Fibroblast of lung (primary cell): ENCODE measurements at regions not wholly inside any gene's neighbourhood (a gene's known extent, or its start where the extent isn't known, plus 50 kb on each side); places are given as distances from the start of the nearest gene placed in this dataset.

ENCODE experiments used
- DNase-seq, 2 donors: peaks; one replicate each; pipeline versions ENCODE4 v3.0.0 to v3.0.0-alpha.2; 2010; ENCODE audit warnings: low read depth in 2 of 2
- H2AFZ ChIP-seq: 2 replicates; pipeline ENCODE4 v1.5.1; 2012; ENCODE audit warnings: low read length, control low read depth, inconsistent platforms
- H3K27ac ChIP-seq: 2 replicates; pipeline ENCODE4 v1.5.1; 2011; ENCODE audit warnings: low read length, control low read depth; ENCODE audit not compliant: insufficient read depth
- H3K27me3 ChIP-seq: 2 replicates; pipeline ENCODE4 v1.5.1; 2011; ENCODE audit warnings: mild to moderate bottlenecking, low read length; ENCODE audit not compliant: control insufficient read depth, insufficient read depth
- H3K36me3 ChIP-seq: 2 replicates; pipeline ENCODE4 v1.5.1; 2011; ENCODE audit warnings: low read length; ENCODE audit not compliant: control insufficient read depth, insufficient read depth
- H3K4me1 ChIP-seq: 2 replicates; pipeline ENCODE4 v1.5.1; 2011; ENCODE audit warnings: low read length; ENCODE audit not compliant: control insufficient read depth, insufficient read depth; ENCODE audit errors: extremely low read depth
- H3K4me2 ChIP-seq: 2 replicates; pipeline ENCODE4 v1.5.1; 2011; ENCODE audit warnings: low read length, control low read depth; ENCODE audit not compliant: insufficient read depth; ENCODE audit errors: extremely low read depth
- H3K4me3 ChIP-seq, 4 experiments: fragments of 200-600 bp in 1 of 4; sonication (generic) in 1 of 4; replicated peaks in 1 of 4; 2 replicates each; pipeline ENCODE4 v1.5.1; 2011 to 2016; ENCODE audit warnings: low read length in 4 of 4, low read depth in 3 of 4, mild to moderate bottlenecking in 3 of 4, control low read depth in 2 of 4, inconsistent platforms in 1 of 4, mixed read lengths in 1 of 4; ENCODE audit not compliant: insufficient read depth in 1 of 4; ENCODE audit errors: control extremely low read depth in 1 of 4
- H3K79me2 ChIP-seq: 2 replicates; pipeline ENCODE4 v1.5.1; 2012; ENCODE audit warnings: mild to moderate bottlenecking, low read length, inconsistent platforms; ENCODE audit not compliant: control insufficient read depth, insufficient read depth
- H3K9ac ChIP-seq: 2 replicates; pipeline ENCODE4 v1.5.1; 2011; ENCODE audit warnings: mild to moderate bottlenecking, low read length, control low read depth; ENCODE audit not compliant: insufficient read depth
- H3K9me3 ChIP-seq: 2 replicates; pipeline ENCODE4 v1.5.1; 2012; ENCODE audit warnings: low read depth, low read length; ENCODE audit not compliant: control insufficient read depth, insufficient read depth
- H4K20me1 ChIP-seq: 2 replicates; pipeline ENCODE4 v1.5.1; 2011; ENCODE audit warnings: low read length; ENCODE audit not compliant: control insufficient read depth, insufficient read depth; ENCODE audit errors: extremely low read depth
- CTCF ChIP-seq, 2 donors: IDR thresholded peaks in 1 of 2; conservative IDR thresholded peaks in 1 of 2; 1 replicate in 1 of 2; 2 replicates in 1 of 2; pipeline ENCODE4 v1.5.1; 2011 to 2012; ENCODE audit warnings: low read length in 2 of 2, control low read depth in 1 of 2, inconsistent platforms in 1 of 2, low read depth in 1 of 2, mild to moderate bottlenecking in 1 of 2
- EZH2 ChIP-seq: IDR thresholded peaks from 2 replicates; pipeline ENCODE4 v1.5.1; 2012; ENCODE audit warnings: low read length, control low read depth, mild to moderate bottlenecking; ENCODE audit errors: missing control alignments

GRCh38 chr11:26839911-26840698 is 118.2 kb upstream of the SLC5A12 start:
- Histone ChIP-seq H4K20me1 (no peaks in the 10 kb centered on the region), H3K79me2 (no peaks in the 10 kb centered on the region), H3K27me3 (no peaks in the 10 kb centered on the region), H3K36me3 (no peaks in the 10 kb centered on the region), H3K4me3 (no peak overlapping the region), H3K4me2 (no peak overlapping the region), H3K9me3 (no peaks in the 10 kb centered on the region), H3K9ac (no peak overlapping the region), H3K27ac (no peak overlapping the region), H2AFZ (no peak overlapping the region), H3K4me1 (peaks cover 2% of the 10 kb centered on the region)
- peak in 1 of 2 donors; percentile 25 for DNase-seq
- TF ChIP-seq EZH2: no peak
- TF ChIP-seq CTCF (conservative IDR thresholded peaks at IDR 0.05 in 1 of 2, IDR thresholded peaks at IDR 0.05 in 1 of 2; ENCODE audit: low read depth in 1 of 2, low read length in 2 of 2): no peak

DNA sequence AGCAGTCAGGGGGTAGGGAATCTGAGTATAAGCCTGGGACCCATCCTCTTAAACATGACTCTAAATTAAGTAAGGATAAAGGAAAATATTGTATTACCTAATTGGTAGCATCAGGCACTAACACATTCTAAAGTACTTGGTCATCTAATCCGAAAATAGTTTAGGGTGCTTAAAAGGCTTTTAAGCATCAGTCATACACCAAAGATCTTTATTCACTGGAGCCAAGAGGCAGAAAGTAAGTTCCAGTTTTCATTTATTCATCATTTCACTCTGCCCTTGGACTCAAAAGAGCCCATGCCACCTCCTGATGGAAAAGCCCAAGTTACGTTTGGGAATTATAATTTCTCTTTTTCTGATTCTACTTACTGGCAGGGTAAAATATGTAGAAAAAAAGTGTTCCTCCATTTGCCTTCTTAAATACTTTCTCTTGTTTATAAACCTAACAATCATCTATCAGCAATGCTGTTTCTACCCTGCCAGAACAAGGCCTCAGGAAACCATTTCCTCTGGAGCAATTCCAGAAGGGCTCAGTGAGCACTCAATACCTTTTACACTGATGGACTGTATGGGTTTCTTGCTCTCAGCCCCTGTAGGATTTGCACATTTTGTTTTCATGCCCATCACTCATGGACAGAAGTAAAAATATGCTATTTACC is 120.1 kb upstream of the SLC5A12 start:
- Histone ChIP-seq H3K79me2 (no peaks in the 10 kb centered on the region), H3K27ac (peak overlapping the region; percentile 49), H3K36me3 (no peaks in the 10 kb centered on the region), H3K4me1 (peaks cover 2% of the 10 kb centered on the region), H2AFZ (no peak overlapping the region), H4K20me1 (no peaks in the 10 kb centered on the region), H3K9ac (no peak overlapping the region), H3K27me3 (no peaks in the 10 kb centered on the region), H3K4me2 (peak overlapping the region; percentile 56), H3K9me3 (no peaks in the 10 kb centered on the region), H3K4me3 (no peak overlapping the region)
- TF ChIP-seq EZH2: no peak
- TF ChIP-seq CTCF (conservative IDR thresholded peaks at IDR 0.05 in 1 of 2, IDR thresholded peaks at IDR 0.05 in 1 of 2; ENCODE audit: low read depth in 1 of 2, low read length in 2 of 2): no peak
- DNase-seq: peak; percentile 67 to 88

DNA sequence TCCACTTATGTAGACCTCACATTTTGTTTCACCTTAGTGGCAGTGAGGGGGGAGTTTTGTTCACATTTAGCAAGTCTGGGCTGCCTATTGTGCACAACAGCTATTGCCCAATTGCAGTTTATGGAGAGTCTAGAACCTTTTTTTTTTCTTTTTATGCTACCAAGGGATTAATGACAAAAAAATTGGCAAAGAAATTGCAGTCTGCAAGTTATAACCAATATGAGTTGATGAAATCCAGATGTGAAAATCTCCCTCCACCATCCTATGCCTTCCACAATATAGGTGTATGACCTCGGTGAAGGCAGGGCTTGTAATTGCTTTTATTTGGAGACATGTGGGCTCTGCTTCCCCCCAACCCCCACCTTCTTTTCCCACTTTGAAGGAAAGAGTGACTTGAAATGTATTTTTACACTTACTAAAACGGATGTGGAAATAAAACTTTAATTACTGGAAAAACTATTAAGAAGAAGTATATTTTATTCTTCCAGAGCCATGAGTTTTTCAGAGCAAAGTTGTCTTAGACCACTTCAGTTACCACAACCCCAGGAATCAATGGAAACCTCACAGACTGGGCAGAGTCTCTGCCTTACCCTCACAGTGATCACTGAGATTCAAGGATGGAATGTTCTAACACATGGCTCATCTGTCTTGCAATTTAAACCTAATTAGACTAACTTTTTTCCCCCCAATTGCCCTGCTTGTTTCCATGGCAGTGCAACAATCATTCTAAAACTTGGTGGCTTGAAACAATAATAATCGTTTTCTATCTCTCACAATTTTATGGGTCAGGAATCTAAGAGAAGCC is 120.8 kb upstream of the SLC5A12 start:
- Histone ChIP-seq H3K9ac (no peak overlapping the region), H3K79me2 (no peaks in the 10 kb centered on the region)
- DNase-seq: peak; percentile 58 to 79

More for the DNA sequence above, 120.8 kb upstream of the SLC5A12 start:
- Histone ChIP-seq H3K36me3 (no peaks in the 10 kb centered on the region), H3K4me2 (peak overlapping the region; percentile 33), H3K9me3 (no peaks in the 10 kb centered on the region), H3K27ac (peak overlapping the region; percentile 49), H3K4me3 (no peak overlapping the region), H3K4me1 (peaks cover 2% of the 10 kb centered on the region), H4K20me1 (no peaks in the 10 kb centered on the region), H3K27me3 (no peaks in the 10 kb centered on the region), H2AFZ (no peak overlapping the region)
- TF ChIP-seq EZH2 (no peak), CTCF (conservative IDR thresholded peaks at IDR 0.05 in 1 of 2, IDR thresholded peaks at IDR 0.05 in 1 of 2; ENCODE audit: low read depth in 1 of 2, low read length in 2 of 2) (no peak)
